Loucy (cell line): ENCODE measurements at regions not wholly inside any gene's neighbourhood (a gene's known extent, or its start where the extent isn't known, plus 50 kb on each side); places are given as distances from the start of the nearest gene placed in this dataset.

Experiments
- CTCF ChIP-seq: fragments of 200-600 bp; sonication (generic); conservative IDR thresholded peaks from 2 replicates; pipeline ENCODE4 v1.5.1; 2014; ENCODE audit warnings: mild to moderate bottlenecking, antibody characterized with exemption, low read length
- EZH2phosphoT487 ChIP-seq: fragments of 200-600 bp; IDR thresholded peaks from 2 replicates; pipeline ENCODE4 v1.6.1; 2018; ENCODE audit warnings: antibody characterized with exemption, mild to moderate bottlenecking, moderate library complexity, borderline replicate concordance

GRCh38 chr12:74790931-74791330 is 253.3 kb downstream of the ATXN7L3B start:
- TF ChIP-seq CTCF (no peak), EZH2phosphoT487 (no peak)
